ENCODE measurements at regions not wholly inside any gene's neighbourhood (a gene's known extent, or its start where the extent isn't known, plus 50 kb on each side); places are given as distances from the start of the nearest gene placed in this dataset.

DNA sequence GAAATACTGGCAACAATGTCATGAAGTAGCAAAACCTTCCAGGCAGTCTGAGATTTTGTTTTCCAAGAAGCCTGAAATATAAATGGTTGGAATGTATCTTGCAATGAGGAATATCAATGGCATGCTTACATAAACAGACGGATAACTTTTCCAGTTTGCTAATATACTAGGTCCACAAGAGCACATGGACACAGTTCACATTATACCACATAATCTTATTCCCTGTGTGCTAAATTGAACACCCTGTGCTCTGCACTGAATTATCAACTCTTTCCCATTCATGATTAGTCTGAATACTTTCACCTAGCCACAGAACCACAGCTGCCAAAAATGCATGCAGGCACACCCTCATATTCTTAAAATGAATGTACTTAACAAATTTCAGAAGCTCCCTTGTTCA lies 274.3 kb downstream of the COL12A1 start:
- Histone ChIP-seq H3K4me1 (ENCODE audit: insufficient read depth) (peaks cover 9% of the 10 kb centered on the region; the same call in 1 of the 2 replicates), H3K79me2 (replicated peaks; ENCODE audit: insufficient read depth) (no peaks in the 10 kb centered on the region), H3K27me3 (ENCODE audit: insufficient read depth) (no peaks in the 10 kb centered on the region), H3K27ac (ENCODE audit: low read depth) (no peak overlapping the region), H3F3A (replicated peaks; ENCODE audit: low read depth) (no peaks in the 10 kb centered on the region), H3K36me3 (ENCODE audit: insufficient read depth) (no peaks in the 10 kb centered on the region), H2AFZ (no peak overlapping the region), H4K20me1 (replicated peaks; ENCODE audit: insufficient read depth) (no peaks in the 10 kb centered on the region), H3K9me2 (ENCODE audit: insufficient read depth) (no peaks in the 10 kb centered on the region), H3K4me3 (no peak overlapping the region), H3K4me2 (no peak overlapping the region)
- Mint-ChIP-seq H3K9me3 (no peaks in the 10 kb centered on the region), H3K4me1 (peaks cover 10% of the 10 kb centered on the region; the same call in 2 of the 3 replicates), H3K27me3 (ENCODE audit: insufficient read depth, low read depth, poor library complexity) (no peaks in the 10 kb centered on the region), H3K27ac (no peak overlapping the region; the same call in 1 of the 2 replicates), H3K36me3 (ENCODE audit: low read depth) (no peaks in the 10 kb centered on the region), H3K4me3 (no peak overlapping the region)
- ATAC-seq: no peak
- DNase-seq (ENCODE audit: low spot score): no peak
- TF ChIP-seq, protein P1, sequence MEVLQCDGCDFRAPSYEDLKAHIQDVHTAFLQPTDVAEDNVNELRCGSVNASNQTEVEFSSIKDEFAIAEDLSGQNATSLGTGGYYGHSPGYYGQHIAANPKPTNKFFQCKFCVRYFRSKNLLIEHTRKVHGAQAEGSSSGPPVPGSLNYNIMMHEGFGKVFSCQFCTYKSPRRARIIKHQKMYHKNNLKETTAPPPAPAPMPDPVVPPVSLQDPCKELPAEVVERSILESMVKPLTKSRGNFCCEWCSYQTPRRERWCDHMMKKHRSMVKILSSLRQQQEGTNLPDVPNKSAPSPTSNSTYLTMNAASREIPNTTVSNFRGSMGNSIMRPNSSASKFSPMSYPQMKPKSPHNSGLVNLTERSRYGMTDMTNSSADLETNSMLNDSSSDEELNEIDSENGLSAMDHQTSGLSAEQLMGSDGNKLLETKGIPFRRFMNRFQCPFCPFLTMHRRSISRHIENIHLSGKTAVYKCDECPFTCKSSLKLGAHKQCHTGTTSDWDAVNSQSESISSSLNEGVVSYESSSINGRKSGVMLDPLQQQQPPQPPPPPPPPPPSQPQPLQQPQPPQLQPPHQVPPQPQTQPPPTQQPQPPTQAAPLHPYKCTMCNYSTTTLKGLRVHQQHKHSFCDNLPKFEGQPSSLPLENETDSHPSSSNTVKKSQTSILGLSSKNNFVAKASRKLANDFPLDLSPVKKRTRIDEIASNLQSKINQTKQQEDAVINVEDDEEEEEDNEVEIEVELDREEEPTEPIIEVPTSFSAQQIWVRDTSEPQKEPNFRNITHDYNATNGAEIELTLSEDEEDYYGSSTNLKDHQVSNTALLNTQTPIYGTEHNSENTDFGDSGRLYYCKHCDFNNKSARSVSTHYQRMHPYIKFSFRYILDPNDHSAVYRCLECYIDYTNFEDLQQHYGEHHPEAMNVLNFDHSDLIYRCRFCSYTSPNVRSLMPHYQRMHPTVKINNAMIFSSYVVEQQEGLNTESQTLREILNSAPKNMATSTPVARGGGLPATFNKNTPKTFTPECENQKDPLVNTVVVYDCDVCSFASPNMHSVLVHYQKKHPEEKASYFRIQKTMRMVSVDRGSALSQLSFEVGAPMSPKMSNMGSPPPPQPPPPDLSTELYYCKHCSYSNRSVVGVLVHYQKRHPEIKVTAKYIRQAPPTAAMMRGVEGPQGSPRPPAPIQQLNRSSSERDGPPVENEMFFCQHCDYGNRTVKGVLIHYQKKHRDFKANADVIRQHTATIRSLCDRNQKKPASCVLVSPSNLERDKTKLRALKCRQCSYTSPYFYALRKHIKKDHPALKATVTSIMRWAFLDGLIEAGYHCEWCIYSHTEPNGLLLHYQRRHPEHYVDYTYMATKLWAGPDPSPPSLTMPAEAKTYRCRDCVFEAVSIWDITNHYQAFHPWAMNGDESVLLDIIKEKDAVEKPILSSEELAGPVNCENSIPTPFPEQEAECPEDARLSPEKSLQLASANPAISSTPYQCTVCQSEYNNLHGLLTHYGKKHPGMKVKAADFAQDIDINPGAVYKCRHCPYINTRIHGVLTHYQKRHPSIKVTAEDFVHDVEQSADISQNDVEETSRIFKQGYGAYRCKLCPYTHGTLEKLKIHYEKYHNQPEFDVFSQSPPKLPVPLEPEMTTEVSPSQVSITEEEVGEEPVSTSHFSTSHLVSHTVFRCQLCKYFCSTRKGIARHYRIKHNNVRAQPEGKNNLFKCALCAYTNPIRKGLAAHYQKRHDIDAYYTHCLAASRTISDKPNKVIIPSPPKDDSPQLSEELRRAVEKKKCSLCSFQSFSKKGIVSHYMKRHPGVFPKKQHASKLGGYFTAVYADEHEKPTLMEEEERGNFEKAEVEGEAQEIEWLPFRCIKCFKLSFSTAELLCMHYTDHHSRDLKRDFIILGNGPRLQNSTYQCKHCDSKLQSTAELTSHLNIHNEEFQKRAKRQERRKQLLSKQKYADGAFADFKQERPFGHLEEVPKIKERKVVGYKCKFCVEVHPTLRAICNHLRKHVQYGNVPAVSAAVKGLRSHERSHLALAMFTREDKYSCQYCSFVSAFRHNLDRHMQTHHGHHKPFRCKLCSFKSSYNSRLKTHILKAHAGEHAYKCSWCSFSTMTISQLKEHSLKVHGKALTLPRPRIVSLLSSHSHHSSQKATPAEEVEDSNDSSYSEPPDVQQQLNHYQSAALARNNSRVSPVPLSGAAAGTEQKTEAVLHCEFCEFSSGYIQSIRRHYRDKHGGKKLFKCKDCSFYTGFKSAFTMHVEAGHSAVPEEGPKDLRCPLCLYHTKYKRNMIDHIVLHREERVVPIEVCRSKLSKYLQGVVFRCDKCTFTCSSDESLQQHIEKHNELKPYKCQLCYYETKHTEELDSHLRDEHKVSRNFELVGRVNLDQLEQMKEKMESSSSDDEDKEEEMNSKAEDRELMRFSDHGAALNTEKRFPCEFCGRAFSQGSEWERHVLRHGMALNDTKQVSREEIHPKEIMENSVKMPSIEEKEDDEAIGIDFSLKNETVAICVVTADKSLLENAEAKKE (CRISPR knock-in tag; IDR thresholded peaks at IDR 0.05): no peak
- TF ChIP-seq, protein P2, sequence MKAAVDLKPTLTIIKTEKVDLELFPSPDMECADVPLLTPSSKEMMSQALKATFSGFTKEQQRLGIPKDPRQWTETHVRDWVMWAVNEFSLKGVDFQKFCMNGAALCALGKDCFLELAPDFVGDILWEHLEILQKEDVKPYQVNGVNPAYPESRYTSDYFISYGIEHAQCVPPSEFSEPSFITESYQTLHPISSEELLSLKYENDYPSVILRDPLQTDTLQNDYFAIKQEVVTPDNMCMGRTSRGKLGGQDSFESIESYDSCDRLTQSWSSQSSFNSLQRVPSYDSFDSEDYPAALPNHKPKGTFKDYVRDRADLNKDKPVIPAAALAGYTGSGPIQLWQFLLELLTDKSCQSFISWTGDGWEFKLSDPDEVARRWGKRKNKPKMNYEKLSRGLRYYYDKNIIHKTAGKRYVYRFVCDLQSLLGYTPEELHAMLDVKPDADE (IDR thresholded peaks at IDR 0.05): no peak
- TF ChIP-seq, protein P3, sequence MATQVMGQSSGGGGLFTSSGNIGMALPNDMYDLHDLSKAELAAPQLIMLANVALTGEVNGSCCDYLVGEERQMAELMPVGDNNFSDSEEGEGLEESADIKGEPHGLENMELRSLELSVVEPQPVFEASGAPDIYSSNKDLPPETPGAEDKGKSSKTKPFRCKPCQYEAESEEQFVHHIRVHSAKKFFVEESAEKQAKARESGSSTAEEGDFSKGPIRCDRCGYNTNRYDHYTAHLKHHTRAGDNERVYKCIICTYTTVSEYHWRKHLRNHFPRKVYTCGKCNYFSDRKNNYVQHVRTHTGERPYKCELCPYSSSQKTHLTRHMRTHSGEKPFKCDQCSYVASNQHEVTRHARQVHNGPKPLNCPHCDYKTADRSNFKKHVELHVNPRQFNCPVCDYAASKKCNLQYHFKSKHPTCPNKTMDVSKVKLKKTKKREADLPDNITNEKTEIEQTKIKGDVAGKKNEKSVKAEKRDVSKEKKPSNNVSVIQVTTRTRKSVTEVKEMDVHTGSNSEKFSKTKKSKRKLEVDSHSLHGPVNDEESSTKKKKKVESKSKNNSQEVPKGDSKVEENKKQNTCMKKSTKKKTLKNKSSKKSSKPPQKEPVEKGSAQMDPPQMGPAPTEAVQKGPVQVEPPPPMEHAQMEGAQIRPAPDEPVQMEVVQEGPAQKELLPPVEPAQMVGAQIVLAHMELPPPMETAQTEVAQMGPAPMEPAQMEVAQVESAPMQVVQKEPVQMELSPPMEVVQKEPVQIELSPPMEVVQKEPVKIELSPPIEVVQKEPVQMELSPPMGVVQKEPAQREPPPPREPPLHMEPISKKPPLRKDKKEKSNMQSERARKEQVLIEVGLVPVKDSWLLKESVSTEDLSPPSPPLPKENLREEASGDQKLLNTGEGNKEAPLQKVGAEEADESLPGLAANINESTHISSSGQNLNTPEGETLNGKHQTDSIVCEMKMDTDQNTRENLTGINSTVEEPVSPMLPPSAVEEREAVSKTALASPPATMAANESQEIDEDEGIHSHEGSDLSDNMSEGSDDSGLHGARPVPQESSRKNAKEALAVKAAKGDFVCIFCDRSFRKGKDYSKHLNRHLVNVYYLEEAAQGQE (IDR thresholded peaks at IDR 0.05; ENCODE audit: unreplicated experiment): no peak
- no peak for TF ChIP-seq ZNF114 (CRISPR knock-in tag; IDR thresholded peaks at IDR 0.05)
- no peak for TF ChIP-seq EZH2 (IDR thresholded peaks at IDR 0.05; ENCODE audit: low read depth, unreplicated experiment)
- TF ChIP-seq NANOG (IDR thresholded peaks at IDR 0.05; ENCODE audit: borderline replicate concordance): no peak
- TF ChIP-seq CREB1 (CRISPR knock-in tag; IDR thresholded peaks at IDR 0.05; ENCODE audit: low read depth): no peak

All from GM23338 (cell line).